Heart right ventricle (tissue), 16 donors: ENCODE measurements at regions not wholly inside any gene's neighbourhood (a gene's known extent, or its start where the extent isn't known, plus 50 kb on each side); places are given as distances from the start of the nearest gene placed in this dataset.

Experiments
- ATAC-seq, 8 donors: fragments of 200-7000 bp; cut with Tn5 transposase; one replicate each; pipeline ENCODE4 v1.9.1; 2020; ENCODE audit warnings: mild to moderate bottlenecking in 8 of 8, moderate library complexity in 8 of 8, moderate number of reproducible peaks in 1 of 8
- DNase-seq, 2 donors: peaks; one replicate each; pipeline ENCODE4 v3.0.0-alpha.2; 2020
- H3K27ac ChIP-seq, 10 donors: fragments of 200-600 bp; sonication (generic) in 2 of 10; one replicate each; pipeline versions ENCODE4 v1.5.0 to v1.8.0; 2020 to 2022; ENCODE audit warnings: mild to moderate bottlenecking in 3 of 10
- H3K27me3 ChIP-seq, 7 donors: fragments of 200-600 bp; one replicate each; pipeline ENCODE4 v1.8.0; 2021 to 2022; ENCODE audit warnings: mild to moderate bottlenecking in 2 of 7
- H3K36me3 ChIP-seq, 9 donors: fragments of 200-600 bp; sonication (generic) in 1 of 9; one replicate each; pipeline versions ENCODE4 v1.5.0 to v1.8.0; 2020 to 2022; ENCODE audit warnings: mild to moderate bottlenecking in 2 of 9
- H3K4me1 ChIP-seq, 9 donors: fragments of 200-600 bp; sonication (generic) in 1 of 9; one replicate each; pipeline versions ENCODE4 v1.5.0 to v1.8.0; 2020 to 2022; ENCODE audit warnings: mild to moderate bottlenecking in 4 of 9
- H3K4me3 ChIP-seq, 10 donors: fragments of 200-600 bp; sonication (generic) in 2 of 10; one replicate each; pipeline versions ENCODE4 v1.5.0 to v1.8.0; 2020 to 2022; ENCODE audit warnings: mild to moderate bottlenecking in 7 of 10, moderate library complexity in 2 of 10
- H3K9me3 ChIP-seq, 11 donors: fragments of 200-600 bp in 10 of 11; sonication (generic) in 2 of 11; one replicate each; pipeline versions ENCODE4 v1.5.0 to v1.8.0; 2013 to 2022; ENCODE audit warnings: mild to moderate bottlenecking in 2 of 11, control low read depth in 1 of 11, moderate library complexity in 1 of 11
- CTCF ChIP-seq, 9 donors: fragments of 200-600 bp; sonication (generic) in 2 of 9; IDR thresholded peaks; one replicate each; pipeline versions ENCODE4 v1.5.0 to v1.8.0; 2021 to 2022; ENCODE audit warnings: antibody characterized with exemption in 9 of 9, mild to moderate bottlenecking in 5 of 9, moderate library complexity in 1 of 9
- WGBS, 2 donors: extraction: QIAGEN DNeasy Blood & Tissue Kit; methylation state at CpG; one replicate each; pipeline ENCODE4 v1.1.7; 2013; ENCODE audit warnings: inconsistent platforms in 1 of 2; 5-methylcytosine and 5-hydroxymethylcytosine counted together
- intact Hi-C, 10 donors: fragments of 100-400 bp; cut with DNase I; formaldehyde crosslinking; loops; one replicate each; pipeline versions ENCODE4 v1.11.1 to v1.14.2; 2022
- donor health status: Arrhythmogenic right ventricular cardiomyopathy.
- donor health status: ischemic (EF 13 %, LVEDD 7.1; RV severe dilation, severe dysfunction).
- donor health status: healthy with polysubstance abuse.
- donor health status: DM: no; HTN: yes; CAD: no.
- donor health status: DM: no; HTN: no; CAD: no.
- donor health status: ischemic (EF 25% LVEDD 6.9; RV normal size, moderate dysfunction).
- donor health status: ischemic (EF 25% LVEDD 5.7; RV mildly dilated, moderate dysfunction).
- donor health status: healthy.
- donor health status: DM: yes; HTN: yes; CAD: no.
- donor health status: Ischemic cardiomyopathy.
- donor health status: ischemic (EF 35%, LVEDD 5.7; RV mildly dilated, moderate dysfunction).
- donor health status: nonischemic (EF 11% LVEDD 7.7; RV severe dilation, severe dysfunction).
- donor health status: DM: yes; HTN: yes; CAD: no.
- donor health status: PGD.
- donor health status: ischemic (EF 29% LVEDD 5.4; RV normal size, mild dysfunction).
- donor health status: nonischemic (EF 23%, LVEDD 6.1; RV moderate dilation, normal function).

DNA sequence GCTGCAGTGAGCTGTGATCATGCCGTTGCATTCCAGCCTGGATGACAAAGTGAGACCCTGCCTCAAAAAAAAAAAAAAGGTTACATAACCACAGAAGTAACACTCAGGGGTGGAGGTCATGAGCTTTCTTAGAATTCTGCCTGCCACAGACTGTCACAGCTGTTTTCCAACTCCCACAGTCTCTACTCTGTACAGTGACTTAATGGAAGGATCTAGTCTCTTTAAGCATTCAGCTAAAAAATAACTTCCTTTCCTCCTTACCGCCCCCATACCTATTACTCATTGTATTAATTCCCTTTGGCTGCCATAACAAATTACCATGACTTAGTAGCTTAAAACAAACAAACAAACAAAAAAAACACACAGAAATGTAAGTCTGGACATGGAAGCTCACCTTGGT lies 99.6 kb upstream of the UBE2E1 start:
- no peaks in the 10 kb centered on the region for H3K36me3 ChIP-seq
- TF ChIP-seq CTCF (IDR thresholded peaks at IDR 0.05): no peak
- H3K4me3 ChIP-seq: no peak overlapping the region
- peak in 2 of 8 donors; percentile 21 to 32 for ATAC-seq
- no peak for DNase-seq
- H3K9me3 ChIP-seq: peaks cover 0 to 9% (median 0%) of the 10 kb centered on the region in 11 donors
- intact Hi-C loops: no loop called here
- peaks cover 0 to 13% (median 0%) of the 10 kb centered on the region in 9 donors for H3K4me1 ChIP-seq
- H3K27me3 ChIP-seq: no peaks in the 10 kb centered on the region
- no peak overlapping the region for H3K27ac ChIP-seq
- WGBS, 2 donors: 49 to 67% methylated on average over 2 of the region's 2 CpGs

GRCh38 chr3:23709987-23710386 lies 95.8 kb upstream of the UBE2E1 start:
- 46 to 58% methylated on average over 2 of the region's 2 CpGs for WGBS, 2 donors
- ATAC-seq (no peak), DNase-seq (no peak)
- H3K27me3 ChIP-seq: no peaks in the 10 kb centered on the region
- H3K4me1 ChIP-seq: peaks cover 0 to 35% (median 4%) of the 10 kb centered on the region in 9 donors
- no peak for TF ChIP-seq CTCF (IDR thresholded peaks at IDR 0.05)
- H3K36me3 ChIP-seq: no peaks in the 10 kb centered on the region
- intact Hi-C loops: no loop called here
- H3K4me3 ChIP-seq: no peak overlapping the region
- H3K27ac ChIP-seq: peak overlapping the region in 3 of 10 donors; percentile 14 to 29 (median 20)
- peaks cover 0 to 9% (median 0%) of the 10 kb centered on the region in 11 donors for H3K9me3 ChIP-seq

GRCh38 chr3:23710555-23710954 lies 95.2 kb upstream of the UBE2E1 start:
- peaks cover 0 to 35% (median 4%) of the 10 kb centered on the region in 9 donors for H3K4me1 ChIP-seq
- peak; percentile 21 to 71 for DNase-seq
- WGBS, 2 donors: 37 to 50% methylated on average over 9 of the region's 9 CpGs
- no peaks in the 10 kb centered on the region for H3K36me3 ChIP-seq
- TF ChIP-seq CTCF (IDR thresholded peaks at IDR 0.05): no peak
- peak overlapping the region in 2 of 10 donors; percentile 20 to 29 for H3K27ac ChIP-seq
- ATAC-seq: peak; percentile 30 to 85 (median 77)
- H3K4me3 ChIP-seq: no peak overlapping the region
- H3K9me3 ChIP-seq: peaks cover 0 to 7% (median 0%) of the 10 kb centered on the region in 11 donors
- intact Hi-C loops: no loop called here
- H3K27me3 ChIP-seq: no peaks in the 10 kb centered on the region

DNA sequence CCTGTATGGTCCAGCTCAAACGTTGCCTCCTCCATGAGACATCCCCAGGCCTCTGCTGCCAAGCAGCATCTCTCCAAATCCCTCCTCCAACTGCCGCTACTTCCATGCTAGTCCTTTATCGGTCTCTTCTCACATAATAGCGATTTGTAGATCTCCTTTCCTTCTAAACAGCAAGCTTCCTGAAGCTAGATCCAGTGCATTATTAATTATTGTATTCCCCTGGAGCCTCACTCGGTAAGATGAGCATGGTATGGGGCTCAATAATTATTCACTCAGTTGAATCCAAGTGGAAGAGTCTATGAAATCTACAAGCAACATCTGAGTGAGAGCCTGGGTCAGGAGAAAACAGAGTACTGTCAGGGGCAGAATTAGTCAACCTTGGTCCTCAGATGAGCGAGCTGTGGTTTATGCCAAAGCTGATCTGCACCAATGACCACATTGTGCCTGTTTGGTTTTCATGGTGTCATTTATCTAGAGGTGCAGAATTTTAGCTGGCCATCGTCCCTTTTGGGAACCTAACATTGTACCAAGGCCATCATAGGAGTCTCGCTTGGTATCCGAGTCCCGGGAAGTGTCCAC lies 93.8 kb upstream of the UBE2E1 start:
- intact Hi-C loops: no loop called here
- no peaks in the 10 kb centered on the region for H3K27me3 ChIP-seq
- H3K27ac ChIP-seq: peak overlapping the region in 8 of 10 donors; percentile 12 to 78 (median 65)
- DNase-seq: no peak
- ATAC-seq: peak in 3 of 8 donors; percentile 12 to 44 (median 43)
- no peak for TF ChIP-seq CTCF (IDR thresholded peaks at IDR 0.05)
- peaks cover 0 to 9% (median 0%) of the 10 kb centered on the region in 11 donors for H3K9me3 ChIP-seq
- no peaks in the 10 kb centered on the region for H3K36me3 ChIP-seq
- 74 to 75% methylated on average over 10 of the region's 10 CpGs for WGBS, 2 donors
- H3K4me1 ChIP-seq: peaks cover 0 to 35% (median 4%) of the 10 kb centered on the region in 9 donors
- H3K4me3 ChIP-seq: peak overlapping the region in 5 of 10 donors; percentile 8 to 20 (median 10)
